ENCODE measurements at regions not wholly inside any gene's neighbourhood (a gene's known extent, or its start where the extent isn't known, plus 50 kb on each side); places are given as distances from the start of the nearest gene placed in this dataset.

- TF ChIP-seq CTBP1 (IDR thresholded peaks at IDR 0.05; ENCODE audit: borderline replicate concordance): no peak
- no peak for TF ChIP-seq BHLHE40 (IDR thresholded peaks at IDR 0.05; ENCODE audit: borderline replicate concordance)
- TF ChIP-seq SUZ12 (IDR thresholded peaks at IDR 0.05): no peak
- no peak for TF ChIP-seq ELF4 (IDR thresholded peaks at IDR 0.05)
- TF ChIP-seq ARNT (IDR thresholded peaks at IDR 0.05): no peak
- TF ChIP-seq L3MBTL2 (conservative IDR thresholded peaks at IDR 0.05): no peak
- TF ChIP-seq SP1 (IDR thresholded peaks at IDR 0.05): no peak
- TF ChIP-seq LEF1 (IDR thresholded peaks at IDR 0.05; ENCODE audit: borderline replicate concordance): no peak
These were observed 276.7 kb downstream of the ZIC4 start for GRCh38 chr3:147129665-147130064.

All from HEK293T (cell line).